CD8-positive, alpha-beta memory T cell (primary cell): ENCODE measurements at regions not wholly inside any gene's neighbourhood (a gene's known extent, or its start where the extent isn't known, plus 50 kb on each side); places are given as distances from the start of the nearest gene placed in this dataset.

Source experiments
- CTCF ChIA-PET: fragments of 350-600 bp; sonication (Branson Sonifier 250); formaldehyde crosslinking; loops from one replicate; lab custom pipeline; 2021; ENCODE audit warnings: antibody characterized with exemption; lab: Charles Lee
- POLR2A ChIA-PET: fragments of 350-600 bp; sonication (Branson Sonifier 250); formaldehyde crosslinking; loops from one replicate; lab custom pipeline; 2021; ENCODE audit warnings: antibody characterized with exemption; lab: Charles Lee
- DNase-seq, 5 donors: peaks; one replicate each; pipeline versions ENCODE4 v3.0.0 to v3.0.0-alpha.2; 2020 to 2022; ENCODE audit warnings: mixed read lengths in 1 of 5
- H3K27ac ChIP-seq: one replicate; pipeline ENCODE4 v1.7.0; 2013; ENCODE audit warnings: low read depth, mild to moderate bottlenecking, low read length, moderate library complexity
- H3K27me3 ChIP-seq: 2 replicates; pipeline ENCODE4 v1.7.0; 2013; ENCODE audit warnings: low read length, mild to moderate bottlenecking; ENCODE audit not compliant: insufficient read depth, poor library complexity, severe bottlenecking
- H3K36me3 ChIP-seq: 2 replicates; pipeline ENCODE4 v1.7.0; 2013; ENCODE audit warnings: mild to moderate bottlenecking, low read length, moderate library complexity; ENCODE audit not compliant: insufficient read depth
- H3K4me1 ChIP-seq: 2 replicates; pipeline ENCODE4 v1.7.0; 2013; ENCODE audit warnings: mild to moderate bottlenecking, low read length, moderate library complexity; ENCODE audit not compliant: insufficient read depth
- H3K4me3 ChIP-seq: 2 replicates; pipeline ENCODE4 v1.7.0; 2013; ENCODE audit warnings: mild to moderate bottlenecking, low read length
- H3K9me3 ChIP-seq: 2 replicates; pipeline ENCODE4 v1.7.0; 2013; ENCODE audit warnings: mild to moderate bottlenecking, low read length
- H3K27ac Mint-ChIP-seq, 8 donors: one replicate each; pipeline ENCODE4 v1.8.0; 2020 to 2021; ENCODE audit warnings: mixed read lengths in 8 of 8, mild to moderate bottlenecking in 6 of 8, inconsistent platforms in 3 of 8, moderate library complexity in 3 of 8
- H3K27me3 Mint-ChIP-seq, 2 donors: one replicate each; pipeline ENCODE4 v1.8.0; 2020 to 2021; ENCODE audit warnings: mixed read lengths in 2 of 2, mild to moderate bottlenecking in 1 of 2, moderate library complexity in 1 of 2
- H3K36me3 Mint-ChIP-seq, 3 donors: one replicate each; pipeline ENCODE4 v1.8.0; 2020 to 2021; ENCODE audit warnings: mixed read lengths in 3 of 3, inconsistent platforms in 1 of 3, mild to moderate bottlenecking in 1 of 3
- H3K4me1 Mint-ChIP-seq, 3 donors: one replicate each; pipeline ENCODE4 v1.8.0; 2020 to 2021; ENCODE audit warnings: mixed read lengths in 3 of 3, inconsistent platforms in 1 of 3, mild to moderate bottlenecking in 1 of 3
- H3K4me3 Mint-ChIP-seq, 7 donors: one replicate each; pipeline ENCODE4 v1.8.0; 2020 to 2021; ENCODE audit warnings: mixed read lengths in 7 of 7, mild to moderate bottlenecking in 6 of 7, moderate library complexity in 4 of 7, inconsistent platforms in 2 of 7
- H3K9me3 Mint-ChIP-seq, 5 donors: one replicate each; pipeline ENCODE4 v1.8.0; 2020 to 2022; ENCODE audit warnings: mixed read lengths in 5 of 5, mild to moderate bottlenecking in 3 of 5, moderate library complexity in 2 of 5, inconsistent platforms in 1 of 5

- H3K4me3 Mint-ChIP-seq: no peak overlapping the region
- Histone ChIP-seq H3K4me3 (no peak overlapping the region), H3K36me3 (no peaks in the 10 kb centered on the region), H3K9me3 (no peaks in the 10 kb centered on the region), H3K27me3 (no peaks in the 10 kb centered on the region), H3K4me1 (no peaks in the 10 kb centered on the region), H3K27ac (no peak overlapping the region)
- H3K36me3 Mint-ChIP-seq: no peaks in the 10 kb centered on the region
- no peaks in the 10 kb centered on the region for H3K27me3 Mint-ChIP-seq
- no peak overlapping the region for H3K27ac Mint-ChIP-seq
- POLR2A ChIA-PET: no interaction called here
- no peak for DNase-seq
- H3K4me1 Mint-ChIP-seq: no peaks in the 10 kb centered on the region
- CTCF ChIA-PET: no interaction called here
- peaks cover 0 to 18% (median 2%) of the 10 kb centered on the region in 5 donors for H3K9me3 Mint-ChIP-seq
Measured at GRCh38 chr7:109354552-109354951, 784.9 kb downstream of the DNAJB9 start.

DNA sequence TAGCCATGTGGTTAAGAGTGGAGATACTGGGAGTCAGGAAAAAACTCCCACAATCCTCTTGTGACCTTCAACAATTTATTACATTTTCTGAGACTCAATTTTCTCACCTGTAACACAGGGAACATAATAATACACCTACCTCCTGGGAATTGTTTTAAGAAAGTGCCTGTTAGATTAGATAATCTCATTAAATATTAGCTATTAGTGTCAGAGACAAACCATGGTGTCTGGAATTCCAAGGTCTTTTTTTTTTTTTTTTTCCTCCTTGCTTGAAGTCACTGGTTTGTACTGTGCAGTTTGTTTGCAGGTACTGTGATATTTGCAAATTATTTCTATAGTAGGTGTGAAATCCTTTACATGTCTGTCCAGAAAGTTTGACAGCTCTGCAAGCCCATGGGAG is 806.1 kb downstream of the DNAJB9 start:
- DNase-seq: no peak
- Mint-ChIP-seq H3K27me3 (no peaks in the 10 kb centered on the region), H3K4me3 (no peak overlapping the region), H3K9me3 (peaks cover 0 to 28% (median 4%) of the 10 kb centered on the region in 5 donors), H3K27ac (no peak overlapping the region), H3K4me1 (no peaks in the 10 kb centered on the region), H3K36me3 (no peaks in the 10 kb centered on the region)
- Histone ChIP-seq H3K4me1 (no peaks in the 10 kb centered on the region), H3K9me3 (no peaks in the 10 kb centered on the region), H3K4me3 (no peak overlapping the region), H3K36me3 (no peaks in the 10 kb centered on the region), H3K27ac (no peak overlapping the region), H3K27me3 (no peaks in the 10 kb centered on the region)
- ChIA-PET POLR2A (no interaction called here), CTCF (no interaction called here)

GRCh38 chr7:109376576-109376975 is 806.9 kb downstream of the DNAJB9 start:
- Mint-ChIP-seq H3K27ac (no peak overlapping the region), H3K4me3 (no peak overlapping the region), H3K4me1 (no peaks in the 10 kb centered on the region), H3K9me3 (peaks cover 0 to 28% (median 4%) of the 10 kb centered on the region in 5 donors), H3K27me3 (no peaks in the 10 kb centered on the region), H3K36me3 (no peaks in the 10 kb centered on the region)
- Histone ChIP-seq H3K36me3 (no peaks in the 10 kb centered on the region), H3K9me3 (no peaks in the 10 kb centered on the region), H3K4me3 (no peak overlapping the region), H3K4me1 (no peaks in the 10 kb centered on the region), H3K27me3 (no peaks in the 10 kb centered on the region), H3K27ac (no peak overlapping the region)
- ChIA-PET CTCF (no interaction called here), POLR2A (no interaction called here)
- no peak for DNase-seq

DNA sequence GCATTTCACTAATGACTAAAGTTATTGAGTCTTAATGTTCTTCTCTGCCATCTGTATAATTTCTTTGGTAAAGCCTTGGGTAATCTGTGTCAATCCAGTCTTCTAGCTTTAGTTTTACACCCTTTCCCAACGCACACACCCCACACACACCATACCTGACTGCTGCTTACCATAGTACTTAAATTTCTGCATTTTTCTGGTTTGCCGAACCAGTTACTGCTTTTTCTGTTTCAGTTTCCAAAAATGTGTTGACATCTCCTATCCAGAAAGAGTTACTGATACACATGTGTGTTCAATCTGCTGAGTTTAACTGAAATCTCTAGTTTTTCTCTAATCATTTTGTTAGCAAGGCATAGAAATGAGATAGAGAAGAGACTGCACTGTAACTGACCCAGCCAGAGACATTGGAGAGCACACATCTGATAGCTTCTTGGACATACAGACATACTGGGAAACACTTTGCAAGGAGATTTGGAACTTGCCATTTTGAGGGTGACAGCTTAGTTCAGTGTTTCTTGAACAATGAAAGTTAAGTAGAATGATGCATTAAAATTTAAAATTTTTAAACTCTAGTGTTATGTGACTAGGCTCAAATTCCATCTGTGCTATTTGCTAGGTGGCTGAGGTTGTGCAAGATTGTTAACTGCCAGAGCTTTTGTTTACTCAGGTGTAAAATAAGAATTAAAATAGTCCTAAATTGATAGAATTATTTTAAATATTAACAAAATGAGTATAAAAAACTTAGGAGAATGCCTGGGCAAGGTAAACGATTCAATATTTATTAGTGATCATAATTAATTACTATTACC is 807.6 kb downstream of the DNAJB9 start:
- Mint-ChIP-seq H3K36me3 (no peaks in the 10 kb centered on the region), H3K27me3 (no peaks in the 10 kb centered on the region), H3K9me3 (peaks cover 0 to 27% (median 4%) of the 10 kb centered on the region in 5 donors), H3K4me1 (no peaks in the 10 kb centered on the region), H3K4me3 (no peak overlapping the region), H3K27ac (no peak overlapping the region)
- Histone ChIP-seq H3K27me3 (no peaks in the 10 kb centered on the region), H3K36me3 (no peaks in the 10 kb centered on the region), H3K9me3 (no peaks in the 10 kb centered on the region), H3K4me1 (no peaks in the 10 kb centered on the region), H3K27ac (no peak overlapping the region), H3K4me3 (no peak overlapping the region)
- CTCF ChIA-PET: no interaction called here
- no peak for DNase-seq
- POLR2A ChIA-PET: no interaction called here

GRCh38 chr7:109386959-109387358 is 817.3 kb downstream of the DNAJB9 start:
- H3K27ac Mint-ChIP-seq: no peak overlapping the region
- H3K4me1 Mint-ChIP-seq: no peaks in the 10 kb centered on the region
- ChIA-PET CTCF (interaction anchor here (1.2 kb wide), 1 partner anchor 13 kb away, joined by 3 read pairs; no protein-coding TSS in a partner anchor), POLR2A (no interaction called here)
- no peaks in the 10 kb centered on the region for H3K27me3 Mint-ChIP-seq
- DNase-seq: no peak
- H3K4me3 Mint-ChIP-seq: no peak overlapping the region
- Histone ChIP-seq H3K27me3 (no peaks in the 10 kb centered on the region), H3K4me1 (no peaks in the 10 kb centered on the region), H3K9me3 (no peaks in the 10 kb centered on the region), H3K36me3 (no peaks in the 10 kb centered on the region), H3K27ac (no peak overlapping the region), H3K4me3 (no peak overlapping the region)
- H3K36me3 Mint-ChIP-seq: peaks cover 0 to 1% (median 0%) of the 10 kb centered on the region in 3 donors
- H3K9me3 Mint-ChIP-seq: peaks cover 0 to 9% (median 4%) of the 10 kb centered on the region in 5 donors

- Mint-ChIP-seq H3K36me3 (peaks cover 0 to under 1% (median 0%) of the 10 kb centered on the region in 3 donors), H3K27ac (no peak overlapping the region), H3K4me1 (no peaks in the 10 kb centered on the region), H3K9me3 (peaks cover 0 to 9% (median 4%) of the 10 kb centered on the region in 5 donors), H3K4me3 (no peak overlapping the region), H3K27me3 (no peaks in the 10 kb centered on the region)
- H3K27ac ChIP-seq: no peak overlapping the region
- ChIA-PET CTCF (interaction anchor here (0.7 to 1.2 kb wide), 2 partner anchors 8 to 13 kb away, joined by 3 read pairs; no protein-coding TSS in a partner anchor), POLR2A (no interaction called here)
- no peak overlapping the region for H3K4me3 ChIP-seq
- peak in 1 of 5 donors; percentile 38 for DNase-seq
- H3K36me3 ChIP-seq: no peaks in the 10 kb centered on the region
- no peaks in the 10 kb centered on the region for H3K4me1 ChIP-seq
- no peaks in the 10 kb centered on the region for H3K27me3 ChIP-seq
- no peaks in the 10 kb centered on the region for H3K9me3 ChIP-seq
Measured at GRCh38 chr7:109387530-109387929, 817.9 kb downstream of the DNAJB9 start.

- no peaks in the 10 kb centered on the region for H3K36me3 Mint-ChIP-seq
- H3K4me1 Mint-ChIP-seq: no peaks in the 10 kb centered on the region
- Histone ChIP-seq H3K36me3 (no peaks in the 10 kb centered on the region), H3K27me3 (no peaks in the 10 kb centered on the region), H3K9me3 (no peaks in the 10 kb centered on the region), H3K4me1 (no peaks in the 10 kb centered on the region), H3K27ac (no peak overlapping the region), H3K4me3 (no peak overlapping the region)
- no peak overlapping the region for H3K27ac Mint-ChIP-seq
- ChIA-PET CTCF (no interaction called here), POLR2A (no interaction called here)
- H3K9me3 Mint-ChIP-seq: peaks cover 0 to 9% (median 3%) of the 10 kb centered on the region in 5 donors
- H3K4me3 Mint-ChIP-seq: no peak overlapping the region
- H3K27me3 Mint-ChIP-seq: no peaks in the 10 kb centered on the region
- no peak for DNase-seq
Measured at GRCh38 chr7:109391240-109391639, 821.6 kb downstream of the DNAJB9 start.

GRCh38 chr7:109402107-109402506 is 832.4 kb downstream of the DNAJB9 start:
- Mint-ChIP-seq H3K27me3 (no peaks in the 10 kb centered on the region), H3K4me1 (no peaks in the 10 kb centered on the region), H3K36me3 (no peaks in the 10 kb centered on the region), H3K27ac (no peak overlapping the region), H3K4me3 (no peak overlapping the region), H3K9me3 (peaks cover 0 to 7% (median 0%) of the 10 kb centered on the region in 5 donors)
- Histone ChIP-seq H3K4me1 (no peaks in the 10 kb centered on the region), H3K4me3 (no peak overlapping the region), H3K27me3 (no peaks in the 10 kb centered on the region), H3K9me3 (no peaks in the 10 kb centered on the region), H3K36me3 (no peaks in the 10 kb centered on the region), H3K27ac (no peak overlapping the region)
- DNase-seq: no peak
- ChIA-PET CTCF (no interaction called here), POLR2A (no interaction called here)
